SK-N-SH (cell line): ENCODE measurements at regions not wholly inside any gene's neighbourhood (a gene's known extent, or its start where the extent isn't known, plus 50 kb on each side); places are given as distances from the start of the nearest gene placed in this dataset.

Experiments used
- CTCF ChIA-PET: fragments of 300-600, 350-600 bp; formaldehyde crosslinking; extraction: SDS; loops from one replicate; lab custom pipeline; 2021; lab: Yijun Ruan, JAX
- POLR2A ChIA-PET: fragments of 350-600 bp; sonication (Branson Sonifier 250); formaldehyde crosslinking; extraction: SDS; loops from one replicate; lab custom pipeline; 2020; ENCODE audit warnings: antibody characterized with exemption, inconsistent platforms; lab: Yijun Ruan, JAX
- DNase-seq: peaks from one replicate; pipeline ENCODE4 v3.0.0; 2012
- H2AFZ ChIP-seq: fragments of 200-600 bp; sonication (generic); 2 replicates; pipeline ENCODE4 v1.8.1; 2016; ENCODE audit warnings: antibody characterized with exemption, mild to moderate bottlenecking, low read depth
- H3F3A ChIP-seq: fragments of 200-600 bp; sonication (generic); replicated peaks from 2 replicates; pipeline ENCODE3; 2016; ENCODE audit warnings: antibody characterized with exemption, mild to moderate bottlenecking; ENCODE audit not compliant: insufficient read depth
- H3K27ac ChIP-seq, 2 experiments: fragments of 200-500 bp in 1 of 2; fragments of 200-600 bp in 1 of 2; sonication (Bioruptor generic) in 1 of 2; sonication (generic), shearing (Covaris generic) in 1 of 2; 2 replicates each; pipeline versions ENCODE4 v1.5.1 to v1.6.1; 2014 to 2016; ENCODE audit warnings: low read depth in 2 of 2, inconsistent platforms in 1 of 2, low read length in 1 of 2, mild to moderate bottlenecking in 1 of 2, mixed read lengths in 1 of 2
- H3K27me3 ChIP-seq: fragments of 200-600 bp; sonication (generic), shearing (Covaris generic); 2 replicates; pipeline ENCODE4 v1.6.1; 2016; ENCODE audit warnings: mixed run types; ENCODE audit not compliant: insufficient read depth
- H3K36me3 ChIP-seq, 2 experiments: fragments of 200-500 bp in 1 of 2; fragments of 200-600 bp in 1 of 2; sonication (Bioruptor generic) in 1 of 2; sonication (generic) in 1 of 2; replicated peaks in 1 of 2; 2 replicates each; pipeline versions ENCODE3 to v1.5.1; 2014 to 2016; ENCODE audit warnings: low read length in 1 of 2, mild to moderate bottlenecking in 1 of 2; ENCODE audit not compliant: insufficient read depth in 2 of 2, control insufficient read depth in 1 of 2
- H3K4me1 ChIP-seq, 2 experiments: fragments of 200-500 bp in 1 of 2; fragments of 200-600 bp in 1 of 2; sonication (Bioruptor generic) in 1 of 2; sonication (generic), shearing (Covaris generic) in 1 of 2; 2 replicates each; pipeline versions ENCODE4 v1.5.1 to v1.6.1; 2014 to 2016; ENCODE audit warnings: low read depth in 1 of 2, low read length in 1 of 2, mixed run types in 1 of 2; ENCODE audit not compliant: insufficient read depth in 2 of 2, control insufficient read depth in 1 of 2
- H3K4me2 ChIP-seq: fragments of 200-600 bp; sonication (generic), shearing (Covaris generic); 2 replicates; pipeline ENCODE4 v1.6.1; 2017; ENCODE audit warnings: mixed run types
- H3K4me3 ChIP-seq, 2 experiments: fragments of 200-500 bp in 1 of 2; fragments of 200-600 bp in 1 of 2; sonication (Bioruptor generic) in 1 of 2; sonication (generic), shearing (Covaris generic) in 1 of 2; 2 replicates each; pipeline versions ENCODE4 v1.5.1 to v1.8.1; 2014 to 2016; ENCODE audit warnings: low read depth in 2 of 2, inconsistent platforms in 1 of 2, low read length in 1 of 2, mild to moderate bottlenecking in 1 of 2, mixed read lengths in 1 of 2, moderate library complexity in 1 of 2
- H3K79me2 ChIP-seq: fragments of 200-600 bp; sonication (generic); 2 replicates; pipeline ENCODE4 v1.8.1; 2017; ENCODE audit warnings: mild to moderate bottlenecking; ENCODE audit not compliant: insufficient read depth
- H3K9ac ChIP-seq: fragments of 200-600 bp; sonication (generic); 2 replicates; pipeline ENCODE4 v1.6.1; 2017; ENCODE audit warnings: mixed run types
- H3K9me2 ChIP-seq: fragments of 200-600 bp; sonication (generic); 2 replicates; pipeline ENCODE4 v1.6.1; 2017; ENCODE audit warnings: mixed run types
- H3K9me3 ChIP-seq: fragments of 200-600 bp; sonication (generic); 2 replicates; pipeline ENCODE4 v1.6.1; 2017; ENCODE audit warnings: mixed run types, mild to moderate bottlenecking, moderate library complexity
- H4K20me1 ChIP-seq: fragments of 200-600 bp; sonication (generic); 2 replicates; pipeline ENCODE4 v1.6.1; 2017; ENCODE audit warnings: mild to moderate bottlenecking, mixed run types; ENCODE audit not compliant: insufficient read depth
- EP300 ChIP-seq, 2 experiments: IDR thresholded peaks; 2 replicates each; pipeline versions ENCODE4 v1.4.0 to v1.6.1; 2012; ENCODE audit warnings: borderline replicate concordance in 1 of 2, low read depth in 1 of 2, low read length in 1 of 2
- FOXM1 ChIP-seq: IDR thresholded peaks from 2 replicates; pipeline ENCODE4 v1.4.0; 2012; ENCODE audit warnings: low read depth, mild to moderate bottlenecking
- GATA2 ChIP-seq: sonication (generic); formaldehyde crosslinking; IDR thresholded peaks from 2 replicates; pipeline ENCODE4 v1.5.0; 2020; ENCODE audit warnings: mild to moderate bottlenecking, missing genetic modification reagents
- POLR2AphosphoS5 ChIP-seq: IDR thresholded peaks from 2 replicates; pipeline ENCODE4 v1.6.1; 2012; ENCODE audit warnings: low read depth, low read length
- RAD21 ChIP-seq: IDR thresholded peaks from 2 replicates; pipeline ENCODE4 v1.6.1; 2012; ENCODE audit warnings: mild to moderate bottlenecking, low read length
- RXRA ChIP-seq: IDR thresholded peaks from 2 replicates; pipeline ENCODE4 v1.4.0; 2012; ENCODE audit warnings: low read depth, mild to moderate bottlenecking, borderline replicate concordance
- YY1 ChIP-seq: IDR thresholded peaks from 2 replicates; pipeline ENCODE4 v1.4.0; 2012; ENCODE audit warnings: low read depth, mild to moderate bottlenecking
- WGBS: methylation state at CpG from one replicate; pipeline ENCODE4 v1.1.6; 2017; ENCODE audit warnings: low lambda C conversion rate; 5-methylcytosine and 5-hydroxymethylcytosine counted together
- TF ChIP-seq, protein P1 (sequence below): fragments of 150-350 bp; IDR thresholded peaks from 2 replicates; pipeline ENCODE4 v1.6.1; 2016; ENCODE audit warnings: mild to moderate bottlenecking, low read depth, low read length
- TF ChIP-seq, protein P2 (sequence below): IDR thresholded peaks from 2 replicates; pipeline ENCODE4 v1.4.0; 2012; ENCODE audit warnings: low read depth, borderline replicate concordance
- TF ChIP-seq, protein P3 (sequence below): IDR thresholded peaks from 2 replicates; pipeline ENCODE4 v1.4.0; 2012; ENCODE audit warnings: low read depth

- peaks cover 0 to 5% of the 10 kb centered on the region in 2 experiments; a peak in 1 of 4 replicates for H3K4me1 ChIP-seq
- no peak overlapping the region for H3K4me3 ChIP-seq
- no peak for DNase-seq
- H3F3A ChIP-seq = no peaks in the 10 kb centered on the region
- H3K9me3 ChIP-seq = no peaks in the 10 kb centered on the region
- CTCF ChIA-PET = interaction anchor here (0.9 kb wide), 1 partner anchor 240 kb away, joined by 3 read pairs; no protein-coding TSS in a partner anchor
- H3K27me3 ChIP-seq = no peaks in the 10 kb centered on the region
- H3K36me3 ChIP-seq = no peaks in the 10 kb centered on the region
- H3K9me2 ChIP-seq = no peaks in the 10 kb centered on the region
- H2AFZ ChIP-seq = no peak overlapping the region
- H3K79me2 ChIP-seq = no peaks in the 10 kb centered on the region
- H3K9ac ChIP-seq = no peak overlapping the region
- WGBS = 40% methylated on average over 1 of the region's 2 CpGs
- no peaks in the 10 kb centered on the region for H4K20me1 ChIP-seq
- POLR2A ChIA-PET = no interaction called here
- TF ChIP-seq POLR2AphosphoS5 (no peak), GATA2 (CRISPR knock-in tag) (no peak), EP300 (IDR thresholded peaks at IDR 0.05; ENCODE audit: borderline replicate concordance in 1 of 2, low read depth in 1 of 2, low read length in 1 of 2) (no peak), RXRA (no peak), RAD21 (no peak), FOXM1 (no peak)
- TF ChIP-seq, protein P1, sequence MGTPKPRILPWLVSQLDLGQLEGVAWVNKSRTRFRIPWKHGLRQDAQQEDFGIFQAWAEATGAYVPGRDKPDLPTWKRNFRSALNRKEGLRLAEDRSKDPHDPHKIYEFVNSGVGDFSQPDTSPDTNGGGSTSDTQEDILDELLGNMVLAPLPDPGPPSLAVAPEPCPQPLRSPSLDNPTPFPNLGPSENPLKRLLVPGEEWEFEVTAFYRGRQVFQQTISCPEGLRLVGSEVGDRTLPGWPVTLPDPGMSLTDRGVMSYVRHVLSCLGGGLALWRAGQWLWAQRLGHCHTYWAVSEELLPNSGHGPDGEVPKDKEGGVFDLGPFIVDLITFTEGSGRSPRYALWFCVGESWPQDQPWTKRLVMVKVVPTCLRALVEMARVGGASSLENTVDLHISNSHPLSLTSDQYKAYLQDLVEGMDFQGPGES = no peak
- TF ChIP-seq, protein P2, sequence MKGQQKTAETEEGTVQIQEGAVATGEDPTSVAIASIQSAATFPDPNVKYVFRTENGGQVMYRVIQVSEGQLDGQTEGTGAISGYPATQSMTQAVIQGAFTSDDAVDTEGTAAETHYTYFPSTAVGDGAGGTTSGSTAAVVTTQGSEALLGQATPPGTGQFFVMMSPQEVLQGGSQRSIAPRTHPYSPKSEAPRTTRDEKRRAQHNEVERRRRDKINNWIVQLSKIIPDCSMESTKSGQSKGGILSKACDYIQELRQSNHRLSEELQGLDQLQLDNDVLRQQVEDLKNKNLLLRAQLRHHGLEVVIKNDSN = no peak
- H3K27ac ChIP-seq = no peak overlapping the region
- H3K4me2 ChIP-seq = no peak overlapping the region
Measured at GRCh38 chr18:37665346-37665745, 99.7 kb upstream of the CELF4 start.

GRCh38 chr18:37663446-37663845 lies 97.8 kb upstream of the CELF4 start:
- no peak overlapping the region for H3K4me2 ChIP-seq
- H2AFZ ChIP-seq = no peak overlapping the region
- H3K4me1 ChIP-seq = peaks cover 0 to 2% of the 10 kb centered on the region in 2 experiments; a peak in 1 of 4 replicates
- TF ChIP-seq YY1 (no peak), GATA2 (CRISPR knock-in tag) (no peak)
- TF ChIP-seq, protein P2 = no peak
- TF ChIP-seq, protein P3, sequence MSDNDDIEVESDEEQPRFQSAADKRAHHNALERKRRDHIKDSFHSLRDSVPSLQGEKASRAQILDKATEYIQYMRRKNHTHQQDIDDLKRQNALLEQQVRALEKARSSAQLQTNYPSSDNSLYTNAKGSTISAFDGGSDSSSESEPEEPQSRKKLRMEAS = no peak
- H3F3A ChIP-seq = no peaks in the 10 kb centered on the region
- H3K27me3 ChIP-seq = no peaks in the 10 kb centered on the region
- WGBS = 12% methylated on average over 2 of the region's 2 CpGs
- no peaks in the 10 kb centered on the region for H3K36me3 ChIP-seq
- no peaks in the 10 kb centered on the region for H3K9me2 ChIP-seq
- H3K27ac ChIP-seq = no peak overlapping the region
- no peak for DNase-seq
- no peaks in the 10 kb centered on the region for H4K20me1 ChIP-seq
- H3K4me3 ChIP-seq = no peak overlapping the region
- POLR2A ChIA-PET = no interaction called here
- CTCF ChIA-PET = no interaction called here
- H3K9me3 ChIP-seq = no peaks in the 10 kb centered on the region
- no peaks in the 10 kb centered on the region for H3K79me2 ChIP-seq
- H3K9ac ChIP-seq = no peak overlapping the region
